ENCODE measurements at regions not wholly inside any gene's neighbourhood (a gene's known extent, or its start where the extent isn't known, plus 50 kb on each side); places are given as distances from the start of the nearest gene placed in this dataset.

DNA sequence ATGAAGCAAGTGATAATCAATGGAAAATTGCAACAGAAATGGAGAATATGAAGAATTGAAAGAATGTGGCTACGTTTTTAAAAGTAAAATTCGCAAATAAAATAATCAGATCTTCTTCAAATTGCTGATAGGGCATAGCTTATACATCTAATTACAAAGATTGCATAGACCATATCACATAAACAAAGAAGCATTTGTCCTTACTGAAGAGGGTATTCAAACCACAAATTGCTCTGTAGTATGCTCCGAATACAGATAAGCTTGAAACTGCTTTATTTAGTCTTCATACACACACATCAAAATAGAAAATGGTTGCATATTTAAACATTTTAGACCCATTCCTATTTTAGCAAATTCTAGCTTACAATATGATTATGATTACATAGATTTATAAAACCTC, 206.7 kb upstream of the SLIT2 start:
- Histone ChIP-seq H3K27ac (no peak overlapping the region), H3K4me1 (no peaks in the 10 kb centered on the region), H3K4me3 (no peak overlapping the region), H3K36me3 (no peaks in the 10 kb centered on the region), H3K27me3 (no peaks in the 10 kb centered on the region), H3K9me3 (no peaks in the 10 kb centered on the region)
- WGBS, 2 donors = 22% methylated on average over 3 of the region's 3 CpGs
- DNase-seq = no peak
- FAIRE-seq = no peak
- intact Hi-C loops (cut with DNase I) = no loop called here
- no peak for ATAC-seq
- TF ChIP-seq, protein P1, sequence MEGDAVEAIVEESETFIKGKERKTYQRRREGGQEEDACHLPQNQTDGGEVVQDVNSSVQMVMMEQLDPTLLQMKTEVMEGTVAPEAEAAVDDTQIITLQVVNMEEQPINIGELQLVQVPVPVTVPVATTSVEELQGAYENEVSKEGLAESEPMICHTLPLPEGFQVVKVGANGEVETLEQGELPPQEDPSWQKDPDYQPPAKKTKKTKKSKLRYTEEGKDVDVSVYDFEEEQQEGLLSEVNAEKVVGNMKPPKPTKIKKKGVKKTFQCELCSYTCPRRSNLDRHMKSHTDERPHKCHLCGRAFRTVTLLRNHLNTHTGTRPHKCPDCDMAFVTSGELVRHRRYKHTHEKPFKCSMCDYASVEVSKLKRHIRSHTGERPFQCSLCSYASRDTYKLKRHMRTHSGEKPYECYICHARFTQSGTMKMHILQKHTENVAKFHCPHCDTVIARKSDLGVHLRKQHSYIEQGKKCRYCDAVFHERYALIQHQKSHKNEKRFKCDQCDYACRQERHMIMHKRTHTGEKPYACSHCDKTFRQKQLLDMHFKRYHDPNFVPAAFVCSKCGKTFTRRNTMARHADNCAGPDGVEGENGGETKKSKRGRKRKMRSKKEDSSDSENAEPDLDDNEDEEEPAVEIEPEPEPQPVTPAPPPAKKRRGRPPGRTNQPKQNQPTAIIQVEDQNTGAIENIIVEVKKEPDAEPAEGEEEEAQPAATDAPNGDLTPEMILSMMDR (IDR thresholded peaks at IDR 0.05) = no peak

- 5 to 7% methylated on average over 2 of the region's 2 CpGs for WGBS, 2 donors
- no peak for FAIRE-seq
- H3K4me3 ChIP-seq = no peak overlapping the region
- H3K27ac ChIP-seq = no peak overlapping the region
- H3K27me3 ChIP-seq = no peaks in the 10 kb centered on the region
- no peaks in the 10 kb centered on the region for H3K36me3 ChIP-seq
- no peak for DNase-seq
- peak in 1 of 4 donors; percentile 11 for ATAC-seq
- H3K9me3 ChIP-seq = no peaks in the 10 kb centered on the region
- intact Hi-C loops (cut with DNase I) = no loop called here
- TF ChIP-seq, protein P1 (IDR thresholded peaks at IDR 0.05) = no peak
- no peaks in the 10 kb centered on the region for H3K4me1 ChIP-seq
Observed at GRCh38 chr4:20044502-20044911, 207.2 kb upstream of the SLIT2 start.

DNA sequence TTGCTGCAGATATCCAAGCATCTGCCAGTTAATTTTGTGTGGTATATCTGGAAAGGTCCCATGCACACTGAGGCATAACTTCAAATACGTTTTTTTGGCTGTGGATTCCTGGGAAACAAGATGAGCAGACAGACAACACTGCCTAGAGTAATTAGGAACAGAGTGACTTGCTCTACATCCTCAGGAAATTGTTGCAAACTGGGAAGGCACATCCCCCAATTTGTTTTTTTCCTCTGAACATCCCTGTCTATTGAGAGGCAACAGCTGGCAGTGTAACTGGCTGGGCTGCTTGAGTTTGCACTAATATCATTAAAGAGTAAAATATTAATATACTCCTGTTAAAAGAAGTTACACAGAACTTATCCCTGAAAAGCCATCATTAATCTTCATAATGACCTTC, 207.7 kb upstream of the SLIT2 start:
- Histone ChIP-seq H3K4me1 (no peaks in the 10 kb centered on the region), H3K9me3 (no peaks in the 10 kb centered on the region), H3K27ac (no peak overlapping the region), H3K4me3 (no peak overlapping the region), H3K36me3 (no peaks in the 10 kb centered on the region), H3K27me3 (no peaks in the 10 kb centered on the region)
- FAIRE-seq = no peak
- DNase-seq = no peak
- intact Hi-C loops (cut with DNase I) = no loop called here
- TF ChIP-seq, protein P1 (IDR thresholded peaks at IDR 0.05) = no peak
- peak in 1 of 4 donors; percentile 29 for ATAC-seq
- 4 to 9% methylated on average over 1 of the region's 1 CpG for WGBS, 2 donors

DNA sequence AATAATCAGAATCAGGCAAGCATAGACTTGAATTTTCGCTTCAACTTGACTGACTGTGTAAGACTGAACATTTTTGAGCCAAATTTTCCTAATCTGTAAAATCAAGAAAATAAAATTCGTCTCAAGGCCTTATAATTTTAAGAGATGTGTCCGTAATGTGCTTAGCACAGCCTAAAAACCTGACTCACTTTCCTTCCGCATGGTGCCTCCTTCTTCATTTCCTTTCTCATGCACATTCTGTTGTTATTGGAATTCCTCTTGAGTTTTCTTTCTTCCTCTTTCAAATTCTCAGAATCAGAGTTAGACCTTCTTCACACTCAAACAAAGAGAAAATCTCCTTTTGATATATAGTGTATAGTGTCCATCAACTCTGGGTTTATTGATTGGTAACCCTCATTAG, 208.9 kb upstream of the SLIT2 start:
- TF ChIP-seq, protein P1 (IDR thresholded peaks at IDR 0.05) = no peak
- Histone ChIP-seq H3K9me3 (no peaks in the 10 kb centered on the region), H3K4me3 (no peak overlapping the region), H3K4me1 (no peaks in the 10 kb centered on the region), H3K27me3 (no peaks in the 10 kb centered on the region), H3K36me3 (no peaks in the 10 kb centered on the region), H3K27ac (no peak overlapping the region)
- ATAC-seq (no peak), DNase-seq (no peak), FAIRE-seq (no peak)
- WGBS, 2 donors = 60 to 68% methylated on average over 4 of the region's 4 CpGs
- intact Hi-C loops (cut with DNase I) = no loop called here

- ATAC-seq (no peak), DNase-seq (no peak), FAIRE-seq (no peak)
- H3K9me3 ChIP-seq = no peaks in the 10 kb centered on the region
- no peak overlapping the region for H3K27ac ChIP-seq
- intact Hi-C loops (cut with DNase I) = no loop called here
- 66 to 82% methylated on average over 2 of the region's 2 CpGs for WGBS, 2 donors
- no peaks in the 10 kb centered on the region for H3K27me3 ChIP-seq
- H3K4me3 ChIP-seq = no peak overlapping the region
- H3K36me3 ChIP-seq = no peaks in the 10 kb centered on the region
- no peaks in the 10 kb centered on the region for H3K4me1 ChIP-seq
- TF ChIP-seq, protein P1 (IDR thresholded peaks at IDR 0.05) = no peak
Observed at GRCh38 chr4:20041839-20042407, 209.8 kb upstream of the SLIT2 start.
